ENCODE measurements at regions not wholly inside any gene's neighbourhood (a gene's known extent, or its start where the extent isn't known, plus 50 kb on each side); places are given as distances from the start of the nearest gene placed in this dataset.

- Histone ChIP-seq H3K4me3 (no peak overlapping the region), H3K9me3 (no peaks in the 10 kb centered on the region), H3K36me3 (replicated peaks in 1 of 2; ENCODE audit: insufficient read depth in 1 of 2, low read depth in 2 of 2) (no peaks in the 10 kb centered on the region), H3K27me3 (no peaks in the 10 kb centered on the region), H3K4me1 (no peaks in the 10 kb centered on the region), H3K27ac (no peak overlapping the region)
- 75 to 100% methylated on average over 1 of the region's 1 CpG for WGBS, 2 donors
- intact Hi-C loops (cut with DNase I): no loop called here
- TF ChIP-seq, protein P1, sequence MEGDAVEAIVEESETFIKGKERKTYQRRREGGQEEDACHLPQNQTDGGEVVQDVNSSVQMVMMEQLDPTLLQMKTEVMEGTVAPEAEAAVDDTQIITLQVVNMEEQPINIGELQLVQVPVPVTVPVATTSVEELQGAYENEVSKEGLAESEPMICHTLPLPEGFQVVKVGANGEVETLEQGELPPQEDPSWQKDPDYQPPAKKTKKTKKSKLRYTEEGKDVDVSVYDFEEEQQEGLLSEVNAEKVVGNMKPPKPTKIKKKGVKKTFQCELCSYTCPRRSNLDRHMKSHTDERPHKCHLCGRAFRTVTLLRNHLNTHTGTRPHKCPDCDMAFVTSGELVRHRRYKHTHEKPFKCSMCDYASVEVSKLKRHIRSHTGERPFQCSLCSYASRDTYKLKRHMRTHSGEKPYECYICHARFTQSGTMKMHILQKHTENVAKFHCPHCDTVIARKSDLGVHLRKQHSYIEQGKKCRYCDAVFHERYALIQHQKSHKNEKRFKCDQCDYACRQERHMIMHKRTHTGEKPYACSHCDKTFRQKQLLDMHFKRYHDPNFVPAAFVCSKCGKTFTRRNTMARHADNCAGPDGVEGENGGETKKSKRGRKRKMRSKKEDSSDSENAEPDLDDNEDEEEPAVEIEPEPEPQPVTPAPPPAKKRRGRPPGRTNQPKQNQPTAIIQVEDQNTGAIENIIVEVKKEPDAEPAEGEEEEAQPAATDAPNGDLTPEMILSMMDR (IDR thresholded peaks at IDR 0.05): no peak
- TF ChIP-seq POLR2A (IDR thresholded peaks at IDR 0.05): no peak
- ATAC-seq: no peak
- DNase-seq: no peak
Observed at GRCh38 chr11:69243496-69244200, 50.3 kb upstream of the MYEOV start.

Measured in body of pancreas (tissue), 4 donors.